Esophagus muscularis mucosa (tissue), 4 donors: ENCODE measurements at regions not wholly inside any gene's neighbourhood (a gene's known extent, or its start where the extent isn't known, plus 50 kb on each side); places are given as distances from the start of the nearest gene placed in this dataset.

Experiments
- CTCF ChIP-seq, 3 experiments: fragments of 200-600 bp in 2 of 3; fragments of 450-650 bp in 1 of 3; sonication (generic) in 2 of 3; IDR thresholded peaks; one replicate each; pipeline ENCODE4 v1.5.1; 2017 to 2019; ENCODE audit warnings: antibody characterized with exemption in 3 of 3, mild to moderate bottlenecking in 2 of 3, moderate library complexity in 1 of 3
- EP300 ChIP-seq: sonication (generic); formaldehyde crosslinking; IDR thresholded peaks from one replicate; pipeline ENCODE4 v1.6.1; 2017; ENCODE audit warnings: antibody characterized with exemption
- POLR2AphosphoS5 ChIP-seq, 2 donors: sonication (generic); formaldehyde crosslinking; IDR thresholded peaks; one replicate each; pipeline ENCODE4 v1.6.1; 2017; ENCODE audit warnings: antibody characterized with exemption in 2 of 2

GRCh38 chr4:94000559-94000958 is 172.0 kb downstream of the ATOH1 start:
- TF ChIP-seq CTCF (IDR thresholded peaks at IDR 0.05): no peak
- TF ChIP-seq EP300: no peak
- TF ChIP-seq POLR2AphosphoS5 (IDR thresholded peaks at IDR 0.05): no peak
